ENCODE measurements at regions not wholly inside any gene's neighbourhood (a gene's known extent, or its start where the extent isn't known, plus 50 kb on each side); places are given as distances from the start of the nearest gene placed in this dataset.

GRCh38 chr13:30024125-30024865, 173.9 kb upstream of the UBL3 start:
- TF ChIP-seq RAD21 (conservative IDR thresholded peaks at IDR 0.05 in 1 of 2, IDR thresholded peaks at IDR 0.05 in 1 of 2) = no peak
- no peak for TF ChIP-seq POLR2A (IDR thresholded peaks at IDR 0.05; ENCODE audit: low read length)
- TF ChIP-seq CTCF (IDR thresholded peaks at IDR 0.05) = no peak
- no peak for TF ChIP-seq GATA3 (IDR thresholded peaks at IDR 0.05; ENCODE audit: borderline replicate concordance)
- no peak for TF ChIP-seq RFX5 (IDR thresholded peaks at IDR 0.05)
- no peak for TF ChIP-seq SREBF2 (IDR thresholded peaks at IDR 0.05)
- no peak for TF ChIP-seq USF2 (IDR thresholded peaks at IDR 0.05)
- TF ChIP-seq REST (IDR thresholded peaks at IDR 0.05) = no peak
- TF ChIP-seq ZC3H11A (IDR thresholded peaks at IDR 0.05) = no peak
- TF ChIP-seq E2F6 (IDR thresholded peaks at IDR 0.05; ENCODE audit: borderline replicate concordance, low read depth) = no peak
- no peak for TF ChIP-seq ZFP36 (IDR thresholded peaks at IDR 0.05; ENCODE audit: borderline replicate concordance, partially characterized antibody)
- TF ChIP-seq CHD4 (IDR thresholded peaks at IDR 0.05; ENCODE audit: borderline replicate concordance) = no peak

All from A549 (cell line).